Keratinocyte (primary cell): ENCODE measurements at regions not wholly inside any gene's neighbourhood (a gene's known extent, or its start where the extent isn't known, plus 50 kb on each side); places are given as distances from the start of the nearest gene placed in this dataset.

ENCODE experiments used
- DNase-seq: peaks from one replicate; pipeline ENCODE4 v3.0.0-alpha.2; 2011; ENCODE audit warnings: low read depth, missing footprints, low spot score
- FAIRE-seq: peaks from 2 replicates; lab custom pipeline; 2011; peaks lifted over from hg19 to GRCh38; lab: Jason Lieb, UNC
- H2AFZ ChIP-seq: 2 replicates; pipeline ENCODE4 v1.6.0; 2012; ENCODE audit warnings: low read length, control low read depth, inconsistent platforms; ENCODE audit not compliant: control insufficient read depth
- H3K27ac ChIP-seq: 2 replicates; pipeline ENCODE4 v1.5.1; 2011; ENCODE audit warnings: low read length; ENCODE audit not compliant: control insufficient read depth, insufficient read depth
- H3K27me3 ChIP-seq: 3 replicates; pipeline ENCODE4 v1.6.0; 2011; ENCODE audit warnings: low read length; ENCODE audit not compliant: control insufficient read depth, insufficient read depth; ENCODE audit errors: extremely low read depth
- H3K36me3 ChIP-seq, 2 experiments: 2 replicates in 1 of 2; 3 replicates in 1 of 2; pipeline ENCODE4 v1.5.1; 2011; ENCODE audit warnings: low read length in 2 of 2, mild to moderate bottlenecking in 1 of 2; ENCODE audit not compliant: control insufficient read depth in 2 of 2, insufficient read depth in 2 of 2; ENCODE audit errors: extremely low read depth in 1 of 2
- H3K4me1 ChIP-seq: 3 replicates; pipeline ENCODE4 v1.5.1; 2011; ENCODE audit warnings: low read length; ENCODE audit not compliant: control insufficient read depth, insufficient read depth; ENCODE audit errors: extremely low read depth
- H3K4me2 ChIP-seq: 3 replicates; pipeline ENCODE4 v1.6.0; 2011; ENCODE audit warnings: low read depth, low read length; ENCODE audit not compliant: control insufficient read depth, insufficient read depth; ENCODE audit errors: extremely low read depth
- H3K4me3 ChIP-seq, 3 experiments: fragments of 200-600 bp in 1 of 3; sonication (generic) in 1 of 3; 2 replicates in 2 of 3; 3 replicates in 1 of 3; pipeline ENCODE4 v1.5.1; 2011 to 2016; ENCODE audit warnings: low read length in 3 of 3, mild to moderate bottlenecking in 3 of 3, control low read depth in 2 of 3, inconsistent platforms in 1 of 3, low read depth in 1 of 3, mixed read lengths in 1 of 3, mixed run types in 1 of 3, moderate library complexity in 1 of 3; ENCODE audit not compliant: control insufficient read depth in 2 of 3, insufficient read depth in 2 of 3; ENCODE audit errors: extremely low read depth in 1 of 3
- H3K79me2 ChIP-seq: 2 replicates; pipeline ENCODE4 v1.6.0; 2012; ENCODE audit warnings: low read length; ENCODE audit not compliant: control insufficient read depth, insufficient read depth
- H3K9ac ChIP-seq: 3 replicates; pipeline ENCODE4 v1.6.0; 2011; ENCODE audit warnings: low read length; ENCODE audit not compliant: control insufficient read depth, insufficient read depth; ENCODE audit errors: extremely low read depth
- H3K9me1 ChIP-seq: 3 replicates; pipeline ENCODE4 v1.6.0; 2011; ENCODE audit warnings: low read length; ENCODE audit not compliant: control insufficient read depth, insufficient read depth; ENCODE audit errors: extremely low read depth
- H3K9me3 ChIP-seq: 2 replicates; pipeline ENCODE4 v1.5.1; 2012; ENCODE audit warnings: low read depth, low read length; ENCODE audit not compliant: control insufficient read depth
- H4K20me1 ChIP-seq: 3 replicates; pipeline ENCODE4 v1.6.0; 2011; ENCODE audit warnings: low read length; ENCODE audit not compliant: control insufficient read depth, insufficient read depth; ENCODE audit errors: extremely low read depth
- EZH2 ChIP-seq: IDR thresholded peaks from one replicate; pipeline ENCODE4 v1.6.1; 2012; ENCODE audit warnings: inconsistent platforms, mild to moderate bottlenecking, low read length, moderate library complexity
- dilution Hi-C: fragments of 300-500 bp; cut with MboI; formaldehyde crosslinking; loops from one replicate; pipeline ENCODE4 v1.7.0; 2020; ENCODE audit warnings: low sequenced_read_pairs; ENCODE audit not compliant: extremely low pct_ligation_motif_present
- TF ChIP-seq, protein P1 (sequence below), 3 experiments: IDR thresholded peaks in 1 of 3; conservative IDR thresholded peaks in 1 of 3; optimal IDR thresholded peaks in 1 of 3; 2 replicates in 2 of 3; 3 replicates in 1 of 3; pipeline versions ENCODE3 to v1.5.1; 2011; ENCODE audit warnings: low read length in 3 of 3, mild to moderate bottlenecking in 3 of 3, moderate library complexity in 2 of 3, control low read depth in 1 of 3, inconsistent platforms in 1 of 3; ENCODE audit not compliant: insufficient read depth in 2 of 3; ENCODE audit errors: extremely low read depth in 1 of 3

DNA sequence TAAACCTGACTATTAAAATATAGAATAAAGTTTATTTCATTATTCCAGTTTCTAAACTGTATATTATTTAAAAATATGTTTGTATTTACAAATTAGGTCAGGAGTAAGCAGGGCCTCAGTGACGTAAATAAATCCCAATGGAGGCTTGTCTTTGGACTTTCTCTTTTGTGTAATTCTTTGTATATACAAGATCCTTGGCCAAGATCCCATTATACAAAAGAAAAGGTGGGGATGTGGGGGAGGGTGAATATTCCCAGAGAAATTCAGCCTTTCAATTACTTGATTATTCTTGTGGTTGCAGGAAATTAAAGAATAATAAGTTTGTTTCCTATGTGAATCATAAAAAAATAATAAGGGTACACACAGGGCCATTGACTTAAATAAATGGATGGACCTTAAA is 178.7 kb upstream of the PRPS1L1 start:
- Histone ChIP-seq H3K79me2 (no peaks in the 10 kb centered on the region), H3K27me3 (no peaks in the 10 kb centered on the region), H4K20me1 (no peaks in the 10 kb centered on the region), H3K9me3 (no peaks in the 10 kb centered on the region), H3K4me1 (no peaks in the 10 kb centered on the region), H3K9ac (no peak overlapping the region), H2AFZ (no peak overlapping the region), H3K27ac (no peak overlapping the region), H3K36me3 (no peaks in the 10 kb centered on the region), H3K4me2 (no peak overlapping the region), H3K9me1 (no peaks in the 10 kb centered on the region), H3K4me3 (no peak overlapping the region)
- FAIRE-seq, result no peak
- TF ChIP-seq EZH2, result no peak
- TF ChIP-seq, protein P1, sequence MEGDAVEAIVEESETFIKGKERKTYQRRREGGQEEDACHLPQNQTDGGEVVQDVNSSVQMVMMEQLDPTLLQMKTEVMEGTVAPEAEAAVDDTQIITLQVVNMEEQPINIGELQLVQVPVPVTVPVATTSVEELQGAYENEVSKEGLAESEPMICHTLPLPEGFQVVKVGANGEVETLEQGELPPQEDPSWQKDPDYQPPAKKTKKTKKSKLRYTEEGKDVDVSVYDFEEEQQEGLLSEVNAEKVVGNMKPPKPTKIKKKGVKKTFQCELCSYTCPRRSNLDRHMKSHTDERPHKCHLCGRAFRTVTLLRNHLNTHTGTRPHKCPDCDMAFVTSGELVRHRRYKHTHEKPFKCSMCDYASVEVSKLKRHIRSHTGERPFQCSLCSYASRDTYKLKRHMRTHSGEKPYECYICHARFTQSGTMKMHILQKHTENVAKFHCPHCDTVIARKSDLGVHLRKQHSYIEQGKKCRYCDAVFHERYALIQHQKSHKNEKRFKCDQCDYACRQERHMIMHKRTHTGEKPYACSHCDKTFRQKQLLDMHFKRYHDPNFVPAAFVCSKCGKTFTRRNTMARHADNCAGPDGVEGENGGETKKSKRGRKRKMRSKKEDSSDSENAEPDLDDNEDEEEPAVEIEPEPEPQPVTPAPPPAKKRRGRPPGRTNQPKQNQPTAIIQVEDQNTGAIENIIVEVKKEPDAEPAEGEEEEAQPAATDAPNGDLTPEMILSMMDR (optimal IDR thresholded peaks at IDR 0.05 in 1 of 3, IDR thresholded peaks at IDR 0.05 in 1 of 3, conservative IDR thresholded peaks at IDR 0.05 in 1 of 3; ENCODE audit: extremely low read depth in 1 of 3, insufficient read depth in 2 of 3, low read length in 3 of 3), result no peak
- no peak for DNase-seq
- dilution Hi-C loops, result no loop called here

DNA sequence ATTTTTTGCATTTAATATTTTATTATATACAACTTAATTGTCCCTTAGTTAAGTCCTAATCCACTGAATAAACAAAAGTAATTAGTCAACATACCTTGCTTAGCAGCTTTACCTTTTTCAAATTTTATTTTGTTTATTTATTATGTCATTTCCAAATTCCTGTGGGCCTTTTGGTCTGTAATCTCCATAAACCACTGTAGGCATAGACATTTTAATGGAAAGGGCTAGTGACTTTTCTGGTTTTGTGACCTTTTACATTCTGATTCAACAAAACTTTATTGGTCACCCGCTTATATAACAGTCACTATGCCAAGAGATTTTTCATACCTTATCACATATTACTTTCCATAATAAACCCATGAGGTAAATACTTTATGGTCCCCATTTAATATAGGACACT is 181.3 kb upstream of the PRPS1L1 start:
- dilution Hi-C loops, result no loop called here

More for the DNA sequence above, 181.3 kb upstream of the PRPS1L1 start:
- no peak overlapping the region for H3K27ac ChIP-seq
- no peak overlapping the region for H3K4me2 ChIP-seq
- H3K36me3 ChIP-seq, result no peaks in the 10 kb centered on the region
- H3K4me3 ChIP-seq, result no peak overlapping the region
- H3K9ac ChIP-seq, result no peak overlapping the region
- no peak for TF ChIP-seq EZH2
- TF ChIP-seq, protein P1 (optimal IDR thresholded peaks at IDR 0.05 in 1 of 3, IDR thresholded peaks at IDR 0.05 in 1 of 3, conservative IDR thresholded peaks at IDR 0.05 in 1 of 3; ENCODE audit: extremely low read depth in 1 of 3, insufficient read depth in 2 of 3, low read length in 3 of 3), result no peak
- H3K9me3 ChIP-seq, result no peaks in the 10 kb centered on the region
- H3K27me3 ChIP-seq, result peaks cover 3% of the 10 kb centered on the region
- FAIRE-seq, result no peak
- H3K79me2 ChIP-seq, result no peaks in the 10 kb centered on the region
- H4K20me1 ChIP-seq, result no peaks in the 10 kb centered on the region
- no peak for DNase-seq
- no peaks in the 10 kb centered on the region for H3K9me1 ChIP-seq
- no peaks in the 10 kb centered on the region for H3K4me1 ChIP-seq
- H2AFZ ChIP-seq, result no peak overlapping the region
